ENCODE measurements at regions not wholly inside any gene's neighbourhood (a gene's known extent, or its start where the extent isn't known, plus 50 kb on each side); places are given as distances from the start of the nearest gene placed in this dataset.
"Not testable (repeated sequence)": the region's sequence is repeated elsewhere in the genome, so short reads cannot be mapped to it uniquely, and the experiment has no call there.

GRCh38 chr12:33514893-33515292 lies 75.3 kb upstream of the SYT10 start:
- H3K36me3 ChIP-seq, result no peaks in the 10 kb centered on the region
- no peaks in the 10 kb centered on the region for H3K27me3 ChIP-seq
- H3K9me3 ChIP-seq, result no peaks in the 10 kb centered on the region
- no peaks in the 10 kb centered on the region for H3K4me1 ChIP-seq
- H3K27ac ChIP-seq, result no peak overlapping the region
- intact Hi-C loops (cut with DNase I; ENCODE audit: low total_unique reads), result no loop called here
- no peak for DNase-seq
- 85 to 92% (median 87%) methylated on average over 2 of the region's 2 CpGs for WGBS, 5 donors
- no peak for TF ChIP-seq EP300 (IDR thresholded peaks at IDR 0.05)
- TF ChIP-seq POLR2A (IDR thresholded peaks at IDR 0.05), result no peak
- no peak for TF ChIP-seq POLR2AphosphoS5 (IDR thresholded peaks at IDR 0.05)
- no peak for TF ChIP-seq CTCF (IDR thresholded peaks at IDR 0.05)
- no peak overlapping the region for H3K4me3 ChIP-seq

- H3K9me3 ChIP-seq, result no peaks in the 10 kb centered on the region
- no peak overlapping the region for H3K4me3 ChIP-seq
- H3K4me1 ChIP-seq, result no peaks in the 10 kb centered on the region
- H3K27me3 ChIP-seq, result no peaks in the 10 kb centered on the region
- no peak overlapping the region for H3K27ac ChIP-seq
- intact Hi-C loops (cut with DNase I; ENCODE audit: low total_unique reads), result no loop called here
- no peak for DNase-seq
- no peaks in the 10 kb centered on the region for H3K36me3 ChIP-seq
- TF ChIP-seq POLR2AphosphoS5 (IDR thresholded peaks at IDR 0.05), result no peak
- TF ChIP-seq CTCF (IDR thresholded peaks at IDR 0.05), result no peak
- TF ChIP-seq POLR2A (IDR thresholded peaks at IDR 0.05), result no peak
- no peak for TF ChIP-seq EP300 (IDR thresholded peaks at IDR 0.05)
Observed at GRCh38 chr12:33519566-33519965, 79.9 kb upstream of the SYT10 start.

- DNase-seq, result peak; percentile 67 to 70
- WGBS, 5 donors, result 23 to 45% (median 35%) methylated on average over 6 to 12 of the region's 12 CpGs
- H3K4me1 ChIP-seq; H3K27me3 ChIP-seq; intact Hi-C loops (cut with DNase I; ENCODE audit: low total_unique reads); H3K36me3 ChIP-seq; H3K9me3 ChIP-seq: not testable (repeated sequence)
- Histone ChIP-seq H3K4me3 (peak overlapping the region; percentile 19 to 40 (median 27)), H3K27ac (peak overlapping the region in 2 of 5 donors; percentile 4 to 21)
Observed at GRCh38 chr12:33520505-33521302, 81.1 kb upstream of the SYT10 start.

- H3K27me3 ChIP-seq, result no peaks in the 10 kb centered on the region
- H3K27ac ChIP-seq, result no peak overlapping the region
Observed at GRCh38 chr12:33529031-33529430, 89.4 kb upstream of the SYT10 start.

More at GRCh38 chr12:33529031-33529430, 89.4 kb upstream of the SYT10 start:
- no peak for DNase-seq
- no peaks in the 10 kb centered on the region for H3K36me3 ChIP-seq
- no peak overlapping the region for H3K4me3 ChIP-seq
- intact Hi-C loops (cut with DNase I; ENCODE audit: low total_unique reads), result no loop called here
- peaks cover 0 to 7% (median 2%) of the 10 kb centered on the region in 4 donors for H3K9me3 ChIP-seq
- no peak for TF ChIP-seq POLR2AphosphoS5 (IDR thresholded peaks at IDR 0.05)
- no peak for TF ChIP-seq POLR2A (IDR thresholded peaks at IDR 0.05)
- TF ChIP-seq CTCF (IDR thresholded peaks at IDR 0.05), result no peak
- no peak for TF ChIP-seq EP300 (IDR thresholded peaks at IDR 0.05)
- H3K4me1 ChIP-seq, result no peaks in the 10 kb centered on the region
- 71 to 83% (median 77%) methylated on average over 2 of the region's 2 CpGs for WGBS, 5 donors

Data from stomach (tissue), 8 donors.